HG02571 (cell line): ENCODE measurements at regions not wholly inside any gene's neighbourhood (a gene's known extent, or its start where the extent isn't known, plus 50 kb on each side); places are given as distances from the start of the nearest gene placed in this dataset.
"Not testable (repeated sequence)": the region's sequence is repeated elsewhere in the genome, so short reads cannot be mapped to it uniquely, and the experiment has no call there.

ENCODE experiments used
- ATAC-seq: cut with Tn5 transposase; IDR thresholded peaks from one replicate; pipeline ENCODE4 v1.9.1; 2021; ENCODE audit warnings: mild to moderate bottlenecking, moderate library complexity; ENCODE audit not compliant: unreplicated experiment

GRCh38 chr4:125787707-125788106 lies 473.0 kb downstream of the FAT4 start:
- ATAC-seq: no peak

- no peak for ATAC-seq
These were observed 474.3 kb downstream of the FAT4 start for GRCh38 chr4:125789023-125789422.

GRCh38 chr4:125791896-125792295 lies 477.1 kb downstream of the FAT4 start:
- ATAC-seq: no peak

- no peak for ATAC-seq
These were observed 480.2 kb downstream of the FAT4 start for GRCh38 chr4:125794989-125795388.

GRCh38 chr4:125796138-125796537 lies 481.4 kb downstream of the FAT4 start:
- ATAC-seq: no peak

GRCh38 chr4:125797621-125798020 lies 482.9 kb downstream of the FAT4 start:
- ATAC-seq: not testable (repeated sequence)

- ATAC-seq: no peak
These were observed 486.6 kb downstream of the FAT4 start for GRCh38 chr4:125801373-125801772.

GRCh38 chr4:125801924-125802323 lies 487.2 kb downstream of the FAT4 start:
- ATAC-seq: no peak

- no peak for ATAC-seq
These were observed 493.3 kb downstream of the FAT4 start for GRCh38 chr4:125808022-125808421.

- ATAC-seq: no peak
These were observed 493.8 kb downstream of the FAT4 start for GRCh38 chr4:125808570-125808969.

GRCh38 chr4:125811892-125812291 lies 497.1 kb downstream of the FAT4 start:
- ATAC-seq: no peak

- no peak for ATAC-seq
These were observed 512.3 kb downstream of the FAT4 start for GRCh38 chr4:125826801-125827695.

- no peak for ATAC-seq
These were observed 512.9 kb downstream of the FAT4 start for GRCh38 chr4:125827696-125828052.

GRCh38 chr4:125828346-125828745 lies 513.6 kb downstream of the FAT4 start:
- no peak for ATAC-seq

- no peak for ATAC-seq
These were observed 517.4 kb downstream of the FAT4 start for GRCh38 chr4:125832161-125832560.

- ATAC-seq: no peak
These were observed 521.9 kb downstream of the FAT4 start for GRCh38 chr4:125836597-125837195.

- ATAC-seq: no peak
These were observed 522.9 kb downstream of the FAT4 start for GRCh38 chr4:125837493-125838201.

- ATAC-seq: no peak
These were observed 523.4 kb downstream of the FAT4 start for GRCh38 chr4:125838202-125838601.

- no peak for ATAC-seq
These were observed 524.2 kb downstream of the FAT4 start for GRCh38 chr4:125838924-125839323.

- no peak for ATAC-seq
These were observed 529.2 kb downstream of the FAT4 start for GRCh38 chr4:125843947-125844346.

- no peak for ATAC-seq
These were observed 532.8 kb downstream of the FAT4 start for GRCh38 chr4:125847518-125847917.

- no peak for ATAC-seq
These were observed 535.1 kb downstream of the FAT4 start for GRCh38 chr4:125849869-125850268.
